ENCODE measurements at regions not wholly inside any gene's neighbourhood (a gene's known extent, or its start where the extent isn't known, plus 50 kb on each side); places are given as distances from the start of the nearest gene placed in this dataset.

- POLR2A ChIA-PET (ENCODE audit: low non-redundant PET) = no interaction called here
- H3K36me3 ChIP-seq (ENCODE audit: insufficient read depth, low read length, poor library complexity, severe bottlenecking) = no peaks in the 10 kb centered on the region
- BruUV-seq (replicated peaks) = no TSS peak
- H3K9me3 ChIP-seq (ENCODE audit: low read depth, low read length, poor library complexity, severe bottlenecking) = no peaks in the 10 kb centered on the region
- TF ChIP-seq CTCF (conservative IDR thresholded peaks at IDR 0.05; ENCODE audit: low read depth, low read length) (no peak), EZH2 (IDR thresholded peaks at IDR 0.05; ENCODE audit: borderline replicate concordance, low read depth, low read length, poor library complexity, severe bottlenecking) (no peak)
- no peak overlapping the region for H3K27ac ChIP-seq (ENCODE audit: low read depth, low read length, poor library complexity, severe bottlenecking)
- intact Hi-C loops (cut with micrococcal nuclease; ENCODE audit: unreplicated experiment) = no loop called here
- H3K4me1 ChIP-seq (ENCODE audit: insufficient read depth, low read length, poor library complexity, severe bottlenecking) = no peaks in the 10 kb centered on the region
- H3K27me3 ChIP-seq (replicated peaks; ENCODE audit: insufficient read depth, low read depth, low read length, poor library complexity) = peaks cover 46% of the 10 kb centered on the region
- H3K4me3 ChIP-seq (ENCODE audit: low read depth, low read length, poor library complexity, severe bottlenecking) = no peak overlapping the region
- CTCF ChIA-PET = no interaction called here
- no peak for DNase-seq (ENCODE audit: low spot score)
Measured at GRCh38 chr2:51465326-51465725, 433.4 kb upstream of the NRXN1 start.

- Histone ChIP-seq H3K27me3 (replicated peaks; ENCODE audit: insufficient read depth, low read depth, low read length, poor library complexity) (peaks cover 7% of the 10 kb centered on the region), H3K9me3 (ENCODE audit: low read depth, low read length, poor library complexity, severe bottlenecking) (no peaks in the 10 kb centered on the region), H3K27ac (ENCODE audit: low read depth, low read length, poor library complexity, severe bottlenecking) (no peak overlapping the region), H3K4me3 (ENCODE audit: low read depth, low read length, poor library complexity, severe bottlenecking) (no peak overlapping the region), H3K4me1 (ENCODE audit: insufficient read depth, low read length, poor library complexity, severe bottlenecking) (no peaks in the 10 kb centered on the region), H3K36me3 (ENCODE audit: insufficient read depth, low read length, poor library complexity, severe bottlenecking) (no peaks in the 10 kb centered on the region)
- no TSS peak for BruUV-seq (replicated peaks)
- no peak for DNase-seq (ENCODE audit: low spot score)
- intact Hi-C loops (cut with micrococcal nuclease; ENCODE audit: unreplicated experiment) = no loop called here
- POLR2A ChIA-PET (ENCODE audit: low non-redundant PET) = no interaction called here
- CTCF ChIA-PET = no interaction called here
- TF ChIP-seq CTCF (conservative IDR thresholded peaks at IDR 0.05; ENCODE audit: low read depth, low read length) (no peak), EZH2 (IDR thresholded peaks at IDR 0.05; ENCODE audit: borderline replicate concordance, low read depth, low read length, poor library complexity, severe bottlenecking) (no peak)
Measured at GRCh38 chr2:51454177-51454576, 422.2 kb upstream of the NRXN1 start.

DNA sequence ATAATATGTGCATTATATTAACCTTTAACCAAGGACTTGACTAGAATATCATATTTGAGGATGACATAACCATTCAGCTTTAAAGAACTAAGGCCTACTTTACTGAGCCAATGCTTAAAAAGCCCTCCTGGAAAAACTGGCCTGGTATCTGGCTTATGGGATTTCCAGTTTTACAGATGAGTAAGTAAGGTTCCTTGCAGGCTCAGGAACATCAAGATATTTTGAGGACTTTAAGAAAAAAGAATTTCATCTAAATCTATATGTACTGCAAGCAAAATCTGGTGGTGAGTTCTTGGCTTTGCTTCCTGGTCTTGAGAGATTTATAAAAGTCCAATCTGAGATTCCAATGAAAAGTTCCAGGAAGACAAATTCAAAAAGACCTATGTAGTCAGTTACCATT is 417.0 kb upstream of the NRXN1 start:
- ChIA-PET CTCF (no interaction called here), POLR2A (ENCODE audit: low non-redundant PET) (no interaction called here)
- H3K36me3 ChIP-seq (ENCODE audit: insufficient read depth, low read length, poor library complexity, severe bottlenecking) = no peaks in the 10 kb centered on the region
- DNase-seq (ENCODE audit: low spot score) = no peak
- no peak for TF ChIP-seq EZH2 (IDR thresholded peaks at IDR 0.05; ENCODE audit: borderline replicate concordance, low read depth, low read length, poor library complexity, severe bottlenecking)
- TF ChIP-seq CTCF (conservative IDR thresholded peaks at IDR 0.05; ENCODE audit: low read depth, low read length) = no peak
- no peaks in the 10 kb centered on the region for H3K9me3 ChIP-seq (ENCODE audit: low read depth, low read length, poor library complexity, severe bottlenecking)
- no peak overlapping the region for H3K27ac ChIP-seq (ENCODE audit: low read depth, low read length, poor library complexity, severe bottlenecking)
- intact Hi-C loops (cut with micrococcal nuclease; ENCODE audit: unreplicated experiment) = no loop called here
- no TSS peak for BruUV-seq (replicated peaks)
- H3K4me1 ChIP-seq (ENCODE audit: insufficient read depth, low read length, poor library complexity, severe bottlenecking) = no peaks in the 10 kb centered on the region
- H3K27me3 ChIP-seq (replicated peaks; ENCODE audit: insufficient read depth, low read depth, low read length, poor library complexity) = no peaks in the 10 kb centered on the region
- no peak overlapping the region for H3K4me3 ChIP-seq (ENCODE audit: low read depth, low read length, poor library complexity, severe bottlenecking)
